PC-3 (cell line): ENCODE measurements at regions not wholly inside any gene's neighbourhood (a gene's known extent, or its start where the extent isn't known, plus 50 kb on each side); places are given as distances from the start of the nearest gene placed in this dataset.

Source experiments
- ATAC-seq: fragments of 200-7000 bp; cut with Tn5 transposase; 2 replicates; pipeline ENCODE4 v1.9.1; 2020; ENCODE audit warnings: mild to moderate bottlenecking, moderate library complexity
- BruUV-seq: library from RNA; stranded (reverse); fragments of 400-500 nt; replicated peaks from 2 replicates; lab custom pipeline; 2021; lab: Mats Ljungman, UMichigan
- CTCF ChIA-PET: fragments of 300-600 bp; sonication (Branson Sonifier 250); formaldehyde crosslinking; loops from one replicate; lab custom pipeline; 2022; ENCODE audit warnings: antibody characterized with exemption; lab: Charles Lee
- POLR2A ChIA-PET: fragments of 300-600 bp; sonication (Branson Sonifier 250); formaldehyde crosslinking; loops from one replicate; lab custom pipeline; 2022; ENCODE audit warnings: antibody characterized with exemption; ENCODE audit not compliant: unreplicated experiment; lab: Charles Lee
- DNase-seq: peaks from one replicate; pipeline ENCODE4 v3.0.0-alpha.2; 2015
- H2AFZ ChIP-seq: fragments of 300-600 bp; sonication (generic); 2 replicates; pipeline ENCODE4 v1.6.0; 2016; ENCODE audit warnings: antibody characterized with exemption, low read length
- H3F3A ChIP-seq: fragments of 300-600 bp; sonication (generic); one replicate; pipeline ENCODE4 v1.6.0; 2017; ENCODE audit warnings: antibody characterized with exemption, low read length, control low read depth, mild to moderate bottlenecking; ENCODE audit not compliant: unreplicated experiment
- H3K27ac ChIP-seq: fragments of 300-600 bp; sonication (generic); 2 replicates; pipeline ENCODE4 v1.5.1; 2016; ENCODE audit warnings: mild to moderate bottlenecking, low read length
- H3K27me3 ChIP-seq: fragments of 300-600 bp; sonication (generic); 2 replicates; pipeline ENCODE4 v1.6.1; 2016; ENCODE audit warnings: low read length, mixed read lengths
- H3K36me3 ChIP-seq: fragments of 300-600 bp; sonication (generic); 2 replicates; pipeline ENCODE4 v1.6.1; 2016; ENCODE audit warnings: low read depth, mixed run types, low read length, mixed read lengths
- H3K4me1 ChIP-seq: fragments of 300-600 bp; sonication (generic); 2 replicates; pipeline ENCODE4 v1.5.1; 2016; ENCODE audit warnings: low read length; ENCODE audit not compliant: insufficient read depth
- H3K4me2 ChIP-seq: fragments of 300-600 bp; sonication (generic); 2 replicates; pipeline ENCODE4 v1.6.0; 2016; ENCODE audit warnings: low read length
- H3K4me3 ChIP-seq: fragments of 300-600 bp; sonication (generic); 2 replicates; pipeline ENCODE4 v1.5.1; 2016; ENCODE audit warnings: mild to moderate bottlenecking, low read length, mixed read lengths
- H3K79me2 ChIP-seq: fragments of 300-600 bp; sonication (generic); 2 replicates; pipeline ENCODE4 v1.6.1; 2017; ENCODE audit warnings: low read length, mixed read lengths
- H3K9ac ChIP-seq: fragments of 300-600 bp; sonication (generic); 2 replicates; pipeline ENCODE4 v1.6.0; 2016; ENCODE audit warnings: mild to moderate bottlenecking, low read length
- H3K9me2 ChIP-seq: fragments of 300-600 bp; sonication (generic); replicated peaks from 2 replicates; pipeline ENCODE4 v1.6.1; 2016; ENCODE audit warnings: mixed run types, low read length, mixed read lengths
- H3K9me3 ChIP-seq: fragments of 300-600 bp; sonication (generic); 2 replicates; pipeline ENCODE4 v1.6.1; 2016; ENCODE audit warnings: low read length, mixed read lengths
- H4K20me1 ChIP-seq: fragments of 300-600 bp; sonication (generic); 2 replicates; pipeline ENCODE4 v1.6.1; 2016; ENCODE audit warnings: low read length, mixed read lengths
- CTCF ChIP-seq: fragments of 300-600 bp; sonication (generic); conservative IDR thresholded peaks from 2 replicates; pipeline ENCODE4 v1.5.1; 2017; ENCODE audit warnings: antibody characterized with exemption, low read depth, mild to moderate bottlenecking, low read length
- EZH2 ChIP-seq: fragments of 300-600 bp; sonication (generic); IDR thresholded peaks from one replicate; pipeline ENCODE4 v1.6.1; 2017; ENCODE audit warnings: antibody characterized with exemption, mild to moderate bottlenecking, low read length; ENCODE audit not compliant: unreplicated experiment
- EZH2phosphoT487 ChIP-seq: fragments of 300-600 bp; sonication (generic); IDR thresholded peaks from 2 replicates; pipeline ENCODE4 v1.6.1; 2018; ENCODE audit warnings: mild to moderate bottlenecking, antibody characterized with exemption, low read length, borderline replicate concordance
- intact Hi-C: fragments of 100-400 bp; cut with micrococcal nuclease; formaldehyde crosslinking; loops from 2 replicates; pipeline ENCODE4 v1.9.0; 2023

GRCh38 chr13:99749271-99750019, 222.1 kb downstream of the ZIC5 start:
- ATAC-seq = no peak
- Histone ChIP-seq H3K4me1 (no peaks in the 10 kb centered on the region), H3K9me2 (no peaks in the 10 kb centered on the region), H3K36me3 (no peaks in the 10 kb centered on the region), H2AFZ (no peak overlapping the region), H3K4me3 (no peak overlapping the region), H3K9me3 (no peaks in the 10 kb centered on the region), H3K4me2 (no peak overlapping the region), H3K27ac (no peak overlapping the region), H3F3A (no peaks in the 10 kb centered on the region), H3K79me2 (no peaks in the 10 kb centered on the region), H4K20me1 (no peaks in the 10 kb centered on the region), H3K9ac (no peak overlapping the region), H3K27me3 (no peaks in the 10 kb centered on the region)
- TF ChIP-seq EZH2phosphoT487 = no peak
- no peak for TF ChIP-seq EZH2
- TF ChIP-seq CTCF = no peak
- ChIA-PET CTCF (no interaction called here), POLR2A (no interaction called here)
- DNase-seq = no peak
- intact Hi-C loops = no loop called here
- BruUV-seq = no TSS peak

GRCh38 chr13:99747403-99747710, 224.2 kb downstream of the ZIC5 start:
- H3K27ac ChIP-seq = no peak overlapping the region
- intact Hi-C loops = no loop called here
- no peak overlapping the region for H3K4me3 ChIP-seq
- no peaks in the 10 kb centered on the region for H3K4me1 ChIP-seq
- no peak for TF ChIP-seq CTCF
- no peak overlapping the region for H2AFZ ChIP-seq
- no peaks in the 10 kb centered on the region for H3K9me2 ChIP-seq
- no TSS peak for BruUV-seq
- no peak overlapping the region for H3K9ac ChIP-seq
- CTCF ChIA-PET = no interaction called here
- DNase-seq (no peak), ATAC-seq (no peak)
- peaks cover 11% of the 10 kb centered on the region; the same call in 1 of the 2 replicates for H3K27me3 ChIP-seq
- POLR2A ChIA-PET = no interaction called here
- no peaks in the 10 kb centered on the region for H3K36me3 ChIP-seq
- H3K4me2 ChIP-seq = no peak overlapping the region
- no peaks in the 10 kb centered on the region for H3K79me2 ChIP-seq
- no peaks in the 10 kb centered on the region for H3K9me3 ChIP-seq
- no peaks in the 10 kb centered on the region for H3F3A ChIP-seq
- H4K20me1 ChIP-seq = no peaks in the 10 kb centered on the region

GRCh38 chr13:99746637-99747402, 224.7 kb downstream of the ZIC5 start:
- Histone ChIP-seq H3K4me2 (no peak overlapping the region), H3K9ac (no peak overlapping the region), H3K27me3 (peaks cover 11% of the 10 kb centered on the region; the same call in 1 of the 2 replicates), H3K4me3 (no peak overlapping the region), H3F3A (no peaks in the 10 kb centered on the region), H2AFZ (no peak overlapping the region), H3K79me2 (no peaks in the 10 kb centered on the region), H4K20me1 (no peaks in the 10 kb centered on the region), H3K9me3 (no peaks in the 10 kb centered on the region), H3K36me3 (no peaks in the 10 kb centered on the region), H3K27ac (no peak overlapping the region), H3K9me2 (no peaks in the 10 kb centered on the region), H3K4me1 (no peaks in the 10 kb centered on the region)
- CTCF ChIA-PET = no interaction called here
- POLR2A ChIA-PET = no interaction called here
- intact Hi-C loops = no loop called here
- TF ChIP-seq CTCF = no peak
- TF ChIP-seq EZH2phosphoT487 = no peak
- TF ChIP-seq EZH2 = no peak
- no TSS peak for BruUV-seq
- ATAC-seq (no peak), DNase-seq (no peak)
